HCEC 1CT (cell line): ENCODE measurements at regions not wholly inside any gene's neighbourhood (a gene's known extent, or its start where the extent isn't known, plus 50 kb on each side); places are given as distances from the start of the nearest gene placed in this dataset.
A peak's percentile ranks its signal among the peaks of the same experiment; 100 is the strongest.
"Not testable (repeated sequence)": the region's sequence is repeated elsewhere in the genome, so short reads cannot be mapped to it uniquely, and the experiment has no call there.

Source experiments
- DNase-seq: peaks from one replicate; pipeline ENCODE4 v3.0.0-alpha.2; 2017

GRCh38 chr3:150300388-150300787 lies 107.7 kb upstream of the TSC22D2 start:
- no peak for DNase-seq

DNA sequence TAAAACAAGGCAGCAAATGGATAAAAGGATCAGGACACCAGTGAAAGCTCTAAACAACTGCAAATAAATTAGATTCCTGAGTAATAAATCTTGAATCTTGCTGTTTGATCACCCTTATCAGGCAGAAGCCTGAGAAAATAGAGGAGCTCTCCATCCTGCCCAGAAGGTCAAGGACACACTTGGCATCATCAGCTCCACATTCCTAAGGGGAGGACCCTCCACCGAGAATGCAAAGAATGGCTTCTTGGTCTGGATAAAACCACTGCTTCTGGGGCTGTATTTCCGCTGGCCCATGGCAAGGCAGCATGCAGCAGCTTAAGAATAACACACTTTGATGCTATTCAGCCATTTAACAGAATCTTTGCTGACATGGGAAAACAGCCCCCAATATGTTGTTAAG lies 108.9 kb upstream of the TSC22D2 start:
- DNase-seq, result no peak

DNA sequence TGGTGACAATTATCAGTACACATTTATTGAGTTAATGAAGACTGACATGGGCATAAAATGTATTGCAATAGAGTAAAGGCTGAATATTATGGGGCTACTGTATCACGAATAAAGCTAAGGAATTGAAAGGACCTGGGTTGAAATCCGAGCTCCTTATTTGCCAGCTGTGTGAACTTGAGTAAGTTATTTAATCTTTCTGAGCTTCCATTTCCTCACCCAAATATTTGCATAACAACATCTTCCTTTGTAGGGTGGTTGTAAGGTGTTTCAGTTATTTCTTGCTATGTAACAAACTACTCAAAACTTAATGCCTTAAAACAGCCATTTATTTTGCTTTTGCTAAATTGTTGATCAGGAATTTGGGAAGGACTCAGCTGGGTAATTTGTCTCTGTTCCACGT lies 111.1 kb upstream of the TSC22D2 start:
- no peak for DNase-seq

DNA sequence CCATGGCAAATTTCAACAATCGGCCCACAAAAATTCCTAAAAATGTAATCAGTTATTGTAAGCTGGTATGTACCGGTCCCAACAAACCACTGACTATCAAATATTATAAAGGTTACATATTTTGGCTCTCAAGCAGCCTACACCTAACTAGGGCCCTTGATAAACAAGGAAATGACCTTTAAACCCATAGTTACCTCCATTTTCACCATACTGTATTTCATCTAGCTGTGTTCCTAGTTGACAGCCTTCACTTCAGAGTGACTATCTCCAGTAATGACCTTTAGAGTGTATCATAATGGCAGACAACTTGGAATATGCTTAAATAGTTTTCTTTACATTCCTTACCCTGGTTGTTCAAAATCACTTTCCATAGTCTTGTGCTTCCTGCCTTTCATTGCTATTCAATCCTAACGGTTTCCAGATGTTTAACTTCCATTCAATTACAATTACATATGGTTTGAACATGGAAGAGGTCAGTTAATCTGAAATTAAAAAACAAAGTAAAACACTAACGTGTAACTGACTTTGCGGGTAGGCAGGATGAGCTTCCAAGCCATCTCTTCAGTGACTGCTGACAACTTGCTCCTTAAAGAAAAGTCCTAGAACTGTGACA lies 111.9 kb upstream of the TSC22D2 start:
- no peak for DNase-seq

GRCh38 chr3:150293401-150294001 lies 114.6 kb upstream of the TSC22D2 start:
- peak; percentile 94 for DNase-seq

GRCh38 chr3:150292891-150293290 lies 115.2 kb upstream of the TSC22D2 start:
- peak; percentile 93 for DNase-seq

DNA sequence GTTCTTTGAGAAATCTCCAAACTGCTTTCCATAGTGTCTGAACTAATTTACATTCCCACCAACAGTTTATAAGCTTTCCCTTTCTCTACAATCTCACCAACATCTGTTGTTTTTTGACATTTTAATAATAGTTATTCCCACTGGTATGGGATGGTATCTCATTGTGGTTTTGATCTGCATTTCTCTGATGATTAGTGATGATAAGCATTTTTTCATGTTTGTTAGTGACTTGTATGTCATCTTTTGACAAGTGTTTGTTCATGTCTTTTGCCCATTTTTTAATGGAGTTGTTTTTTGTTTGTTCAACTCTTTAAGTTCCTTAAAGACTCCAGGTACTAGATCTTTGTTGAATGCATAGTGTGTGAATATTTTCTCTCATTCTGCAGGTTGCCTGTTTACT lies 116.6 kb upstream of the TSC22D2 start:
- no peak for DNase-seq

DNA sequence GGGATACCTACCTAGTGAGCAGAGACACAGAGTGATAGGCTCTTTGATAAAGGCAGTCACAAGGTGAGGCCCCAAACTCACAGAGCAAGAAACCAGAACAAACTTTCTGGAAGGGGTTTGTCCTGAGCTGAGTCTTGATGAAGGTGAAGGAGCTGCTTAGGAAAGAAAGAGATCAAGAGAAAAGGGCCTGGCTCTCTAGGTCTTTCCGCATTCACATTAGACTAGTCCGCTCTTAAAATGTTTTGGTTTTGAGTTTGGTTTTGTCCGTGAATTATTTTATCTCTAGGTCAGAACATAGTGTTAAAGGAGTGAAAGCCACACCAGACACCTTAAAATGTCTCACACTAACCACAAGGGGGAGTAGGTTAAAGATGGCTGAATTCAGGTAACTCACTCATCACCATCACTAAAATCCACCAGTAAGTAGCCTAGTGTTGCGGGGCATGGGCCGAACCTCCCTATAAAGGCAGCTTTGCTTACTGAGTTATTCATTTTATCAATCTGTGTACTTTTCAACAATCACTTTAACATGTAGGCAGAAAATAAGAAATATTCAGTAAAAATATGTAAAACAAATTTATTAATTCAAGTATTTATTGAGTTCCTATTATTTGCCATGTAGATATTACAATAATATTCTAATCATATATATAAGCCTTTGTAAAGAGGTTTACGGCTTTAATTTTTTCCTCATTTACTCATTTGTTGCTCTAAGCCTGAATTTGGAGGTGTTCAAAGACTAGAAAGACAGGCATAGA lies 121.5 kb upstream of the TSC22D2 start:
- peak; percentile 55 for DNase-seq

GRCh38 chr3:150285601-150286000 lies 122.5 kb upstream of the TSC22D2 start:
- no peak for DNase-seq

- no peak for DNase-seq
Observed at GRCh38 chr3:150278843-150279381, 129.2 kb upstream of the TSC22D2 start.

DNA sequence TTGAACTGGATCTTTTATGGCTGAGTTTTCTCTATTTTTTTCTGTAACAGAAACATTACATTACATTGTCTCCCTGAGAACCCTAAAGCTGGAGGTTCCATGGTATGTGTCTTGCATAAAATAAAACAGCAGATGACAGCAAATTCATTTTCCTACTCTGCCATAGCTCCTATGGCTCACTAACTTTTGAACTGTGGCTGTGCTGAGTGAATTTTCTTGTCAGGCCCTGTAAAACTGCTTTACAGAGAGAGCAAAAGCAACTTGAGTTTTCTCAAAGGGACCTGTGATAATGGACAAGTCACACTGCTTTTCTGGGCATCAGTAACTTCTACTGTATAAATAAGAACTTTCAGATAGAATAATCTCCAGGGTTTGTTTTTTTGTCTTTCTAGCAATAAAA lies 129.9 kb upstream of the TSC22D2 start:
- no peak for DNase-seq

DNA sequence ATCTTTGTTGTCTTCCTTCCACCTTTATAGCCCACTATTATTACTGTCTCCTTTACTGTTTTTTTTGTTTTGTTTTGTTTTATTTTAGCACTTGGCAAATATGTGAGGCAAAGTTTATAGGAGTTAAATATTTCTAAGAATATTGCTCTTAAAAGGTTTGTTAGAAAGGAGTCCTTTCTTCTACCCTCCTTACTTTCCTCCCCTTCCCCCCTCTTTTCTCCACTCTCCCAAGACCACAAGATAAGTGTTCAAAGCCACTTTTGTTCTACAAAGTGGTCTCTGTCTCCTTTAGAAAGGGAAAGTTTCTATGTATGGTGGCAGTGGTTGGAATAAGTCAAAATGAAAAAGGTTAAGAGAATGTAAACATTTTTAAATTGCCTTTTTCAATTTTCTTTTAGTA lies 130.7 kb upstream of the TSC22D2 start:
- DNase-seq, result no peak

GRCh38 chr3:150275941-150276340 lies 132.2 kb upstream of the TSC22D2 start:
- DNase-seq, result peak; percentile 47

DNA sequence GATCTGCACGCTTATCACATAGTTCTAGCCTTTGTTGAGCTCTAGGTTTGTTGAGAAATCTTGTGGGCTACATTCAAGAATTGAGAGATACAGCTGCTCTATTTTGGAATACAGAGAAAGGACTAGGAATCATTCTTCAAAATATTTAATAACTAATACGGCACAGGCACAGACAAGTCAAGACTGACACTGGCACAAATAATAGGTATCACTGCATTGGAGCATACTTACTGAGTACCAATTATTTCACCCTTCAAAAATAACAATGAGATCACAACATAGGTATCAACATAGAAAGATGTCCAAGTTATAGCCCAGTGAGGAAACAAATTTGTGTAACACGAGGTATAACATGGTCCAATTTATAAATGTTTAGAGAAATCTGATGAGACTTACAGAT lies 133.7 kb upstream of the TSC22D2 start:
- DNase-seq, result no peak

- no peak for DNase-seq
Observed at GRCh38 chr3:150273396-150273795, 134.7 kb upstream of the TSC22D2 start.

DNA sequence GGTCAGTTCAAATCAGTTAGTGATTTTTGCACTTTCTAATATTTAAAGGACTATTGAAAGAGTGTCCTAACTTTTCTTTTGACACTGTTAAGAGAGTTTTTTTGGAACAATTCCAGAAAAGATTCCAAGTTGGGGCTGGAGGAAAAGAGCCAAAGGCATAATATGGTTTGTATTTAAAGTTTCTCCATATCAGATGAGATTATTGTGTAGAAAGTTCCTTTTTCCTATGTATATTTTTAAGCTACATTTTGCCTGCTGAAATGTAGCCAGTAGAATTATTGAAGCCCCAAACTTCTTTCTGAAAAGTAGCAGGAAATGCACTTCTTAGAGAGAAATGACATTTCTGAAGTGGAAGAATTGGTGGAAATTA lies 136.5 kb upstream of the TSC22D2 start:
- no peak for DNase-seq

- DNase-seq, result no peak
Observed at GRCh38 chr3:150270883-150271590, 137.1 kb upstream of the TSC22D2 start.

GRCh38 chr3:150270444-150270843 lies 137.7 kb upstream of the TSC22D2 start:
- DNase-seq, result not testable (repeated sequence)

- DNase-seq, result no peak
Observed at GRCh38 chr3:150269526-150269925, 138.6 kb upstream of the TSC22D2 start.

GRCh38 chr3:150268426-150269391 lies 139.4 kb upstream of the TSC22D2 start:
- DNase-seq, result no peak

DNA sequence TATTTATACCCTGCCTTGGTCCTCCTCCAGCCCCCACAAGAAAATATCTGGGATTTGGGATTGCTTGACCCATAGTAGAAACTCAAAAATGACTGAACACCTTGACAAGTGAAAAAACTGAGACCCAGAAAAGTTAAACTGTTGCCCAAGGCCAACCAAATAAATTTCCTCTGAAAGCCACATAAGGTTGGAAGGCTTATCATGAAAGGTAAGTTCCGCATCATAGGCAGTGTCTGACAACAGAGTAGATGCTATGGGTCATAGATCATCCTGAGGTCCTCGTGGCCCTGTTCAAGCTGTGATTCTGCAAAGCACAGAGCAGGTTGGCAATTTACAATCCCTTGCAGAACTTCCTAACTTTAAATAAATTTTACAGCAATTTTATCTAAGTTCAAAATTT lies 140.8 kb upstream of the TSC22D2 start:
- no peak for DNase-seq

GRCh38 chr3:150265305-150265704 lies 142.8 kb upstream of the TSC22D2 start:
- DNase-seq, result no peak
